Tibial nerve (tissue), 4 donors: ENCODE measurements at regions not wholly inside any gene's neighbourhood (a gene's known extent, or its start where the extent isn't known, plus 50 kb on each side); places are given as distances from the start of the nearest gene placed in this dataset.

Experiments used
- CTCF ChIP-seq, 5 experiments: fragments of 200-600 bp in 3 of 5; fragments of 450-650 bp in 2 of 5; sonication (generic) in 3 of 5; IDR thresholded peaks; one replicate each; pipeline ENCODE4 v1.5.1; 2016 to 2019; ENCODE audit warnings: antibody characterized with exemption in 5 of 5, mild to moderate bottlenecking in 3 of 5, moderate library complexity in 2 of 5
- EP300 ChIP-seq, 2 donors: sonication (generic); formaldehyde crosslinking; IDR thresholded peaks; one replicate each; pipeline ENCODE4 v1.6.1; 2017; ENCODE audit warnings: antibody characterized with exemption in 2 of 2, mild to moderate bottlenecking in 1 of 2
- POLR2A ChIP-seq, 2 donors: fragments of 450-650 bp; IDR thresholded peaks; one replicate each; pipeline ENCODE4 v1.6.1; 2017; ENCODE audit warnings: antibody characterized with exemption in 2 of 2, mild to moderate bottlenecking in 2 of 2, moderate library complexity in 2 of 2

GRCh38 chr18:77464917-77465316, 215.3 kb downstream of the GALR1 start:
- TF ChIP-seq EP300 (IDR thresholded peaks at IDR 0.05) (no peak), CTCF (IDR thresholded peaks at IDR 0.05) (no peak), POLR2A (IDR thresholded peaks at IDR 0.05) (no peak)
